GM12878 (cell line): ENCODE measurements at regions not wholly inside any gene's neighbourhood (a gene's known extent, or its start where the extent isn't known, plus 50 kb on each side); places are given as distances from the start of the nearest gene placed in this dataset.

Experiments
- ATAC-seq: fragments of 200-7000 bp; cut with Tn5 transposase; 3 replicates; pipeline ENCODE4 v1.9.1; 2020; ENCODE audit warnings: mild to moderate bottlenecking, moderate library complexity
- BruUV-seq: library from RNA; stranded (reverse); fragments of 400-500 nt; replicated peaks from 2 replicates; lab custom pipeline; 2021; lab: Mats Ljungman, UMichigan
- CTCF ChIA-PET: fragments of 300-600 bp; sonication (Branson Sonifier 250); formaldehyde crosslinking; extraction: SDS; loops from one replicate; lab custom pipeline; 2021; ENCODE audit warnings: inconsistent platforms; lab: Yijun Ruan, JAX
- POLR2A ChIA-PET: fragments of 350-600 bp; formaldehyde crosslinking; extraction: SDS; loops from one replicate; lab custom pipeline; 2021; ENCODE audit warnings: inconsistent platforms; lab: Charles Lee
- RAD21 ChIA-PET: fragments of 300-600 bp; sonication (Branson Sonifier 250); formaldehyde crosslinking; loops from one replicate; lab custom pipeline; 2023; ENCODE audit warnings: antibody characterized with exemption; ENCODE audit not compliant: unreplicated experiment; lab: Charles Lee
- SMC1A ChIA-PET: fragments of 300-600 bp; sonication (Branson Sonifier 250); formaldehyde crosslinking; loops from one replicate; lab custom pipeline; 2023; ENCODE audit not compliant: unreplicated experiment, uncharacterized antibody; lab: Charles Lee
- DNase-seq: peaks from one replicate; pipeline ENCODE4 v3.0.0-alpha.2; 2011; ENCODE audit warnings: low read depth, low spot score
- FAIRE-seq: peaks from 3 replicates; lab custom pipeline; 2011; peaks lifted over from hg19 to GRCh38; lab: Jason Lieb, UNC
- H2AFZ ChIP-seq: 2 replicates; pipeline ENCODE4 v1.6.0; 2011; ENCODE audit warnings: low read depth, low read length, control low read depth; ENCODE audit not compliant: control insufficient read depth
- H3K27ac ChIP-seq: 2 replicates; pipeline ENCODE4 v1.5.1; 2011; ENCODE audit warnings: control low read depth; ENCODE audit not compliant: control insufficient read depth, insufficient read depth
- H3K27me3 ChIP-seq, 2 experiments: replicated peaks in 1 of 2; 2 replicates each; pipeline versions ENCODE4 v1.6.0 to v1.6.1; 2011; ENCODE audit warnings: low read length in 1 of 2; ENCODE audit not compliant: control insufficient read depth in 2 of 2, insufficient read depth in 2 of 2
- H3K36me3 ChIP-seq, 2 experiments: 2 replicates each; pipeline ENCODE4 v1.5.1; 2011; ENCODE audit warnings: low read length in 1 of 2; ENCODE audit not compliant: control insufficient read depth in 2 of 2, insufficient read depth in 2 of 2
- H3K4me1 ChIP-seq: 2 replicates; pipeline ENCODE4 v1.6.1; 2011; ENCODE audit warnings: mild to moderate bottlenecking, low read length, moderate library complexity, mixed read lengths; ENCODE audit not compliant: control insufficient read depth, insufficient read depth
- H3K4me2 ChIP-seq: 2 replicates; pipeline ENCODE4 v1.6.0; 2011; ENCODE audit warnings: control low read depth; ENCODE audit not compliant: control insufficient read depth, insufficient read depth
- H3K4me3 ChIP-seq: fragments of 200-600 bp; sonication (generic); 2 replicates; pipeline ENCODE4 v1.5.1; 2016
- H3K79me2 ChIP-seq: 2 replicates; pipeline ENCODE4 v1.6.0; 2011; ENCODE audit warnings: low read length; ENCODE audit not compliant: control insufficient read depth, insufficient read depth
- H3K9ac ChIP-seq: 2 replicates; pipeline ENCODE4 v1.8.0; 2011; ENCODE audit warnings: low read length, control low read depth, mixed read lengths; ENCODE audit not compliant: control insufficient read depth, insufficient read depth
- H3K9me3 ChIP-seq: replicated peaks from 3 replicates; pipeline ENCODE4 v1.5.1; 2011; ENCODE audit warnings: mild to moderate bottlenecking, low read length; ENCODE audit not compliant: control insufficient read depth, insufficient read depth
- H4K20me1 ChIP-seq: 2 replicates; pipeline ENCODE4 v1.6.0; 2011; ENCODE audit not compliant: control insufficient read depth, insufficient read depth
- CBFB ChIP-seq: IDR thresholded peaks from 2 replicates; pipeline ENCODE4 v1.6.1; 2016; ENCODE audit warnings: antibody characterized with exemption, low read depth
- ELK1 ChIP-seq: IDR thresholded peaks from 2 replicates; pipeline ENCODE4 v1.6.1; 2012; ENCODE audit warnings: low read depth, low read length, improper control_type of control experiment
- HDAC2 ChIP-seq: fragments of 200-600 bp; sonication (generic); IDR thresholded peaks from 2 replicates; pipeline ENCODE4 v1.6.1; 2017
- IRF3 ChIP-seq: fragments of 450-650 bp; IDR thresholded peaks from 2 replicates; pipeline ENCODE4 v1.6.1; 2014; ENCODE audit warnings: mild to moderate bottlenecking
- KLF5 ChIP-seq: fragments of 450-650 bp; IDR thresholded peaks from 2 replicates; pipeline ENCODE4 v1.6.1; 2014; ENCODE audit warnings: mild to moderate bottlenecking; ENCODE audit not compliant: partially characterized antibody
- NFIC ChIP-seq: IDR thresholded peaks from 2 replicates; pipeline ENCODE4 v1.6.1; 2012; ENCODE audit warnings: low read depth, mild to moderate bottlenecking, inconsistent platforms, low read length, moderate library complexity
- NKRF ChIP-seq: fragments of 450-650 bp; conservative IDR thresholded peaks from 2 replicates; pipeline ENCODE4 v1.6.1; 2017; ENCODE audit warnings: mild to moderate bottlenecking, moderate library complexity
- NR2C1 ChIP-seq: fragments of 450-650 bp; IDR thresholded peaks from 2 replicates; pipeline ENCODE4 v1.6.1; 2017; ENCODE audit warnings: antibody characterized with exemption, mild to moderate bottlenecking, moderate library complexity
- PAX5 ChIP-seq: IDR thresholded peaks from 2 replicates; pipeline ENCODE4 v1.6.1; 2011; ENCODE audit warnings: low read depth, low read length, borderline replicate concordance
- RAD51 ChIP-seq: fragments of 450-650 bp; IDR thresholded peaks from 2 replicates; pipeline ENCODE4 v1.6.1; 2016; ENCODE audit warnings: moderate library complexity, mild to moderate bottlenecking, inconsistent platforms
- TBL1XR1 ChIP-seq: IDR thresholded peaks from 2 replicates; pipeline ENCODE4 v1.6.1; 2012; ENCODE audit warnings: low read depth, low read length, improper control_type of control experiment
- ZNF24 ChIP-seq: fragments of 450-650 bp; IDR thresholded peaks from 2 replicates; pipeline ENCODE4 v1.6.1; 2017; ENCODE audit warnings: antibody characterized with exemption, mild to moderate bottlenecking
- ZSCAN29 ChIP-seq: fragments of 450-650 bp; IDR thresholded peaks from 2 replicates; pipeline ENCODE4 v1.6.1; 2017; ENCODE audit warnings: mild to moderate bottlenecking, moderate library complexity
- ZZZ3 ChIP-seq: IDR thresholded peaks from 2 replicates; pipeline ENCODE4 v1.6.1; 2011; ENCODE audit warnings: low read depth; ENCODE audit not compliant: control insufficient read depth, insufficient read length
- WGBS: methylation state at CpG from one replicate; pipeline ENCODE4 v1.1.6; 2016; ENCODE audit warnings: low lambda C conversion rate; ENCODE audit not compliant: insufficient replicate concordance, insufficient coverage; ENCODE audit errors: missing lambda C conversion rate; 5-methylcytosine and 5-hydroxymethylcytosine counted together
- in situ Hi-C: fragments of 300-500 bp; cut with MboI; formaldehyde crosslinking; loops from 9 replicates; pipeline ENCODE4 v1.14.3; 2018; ENCODE audit warnings: mixed read lengths
- intact Hi-C: fragments of 100-400 bp; cut with micrococcal nuclease; formaldehyde crosslinking; loops from one replicate; pipeline ENCODE4 v1.14.2; 2022; ENCODE audit not compliant: unreplicated experiment
- TF ChIP-seq, protein P1 (sequence below): IDR thresholded peaks from 2 replicates; pipeline ENCODE4 v1.6.1; 2011; ENCODE audit warnings: low read depth, low read length, improper control_type of control experiment, borderline replicate concordance
- TF ChIP-seq, protein P2 (sequence below): IDR thresholded peaks from 2 replicates; pipeline ENCODE4 v1.6.1; 2011; ENCODE audit warnings: borderline replicate concordance, low read depth, mild to moderate bottlenecking, moderate library complexity, mixed read lengths, low read length; ENCODE audit not compliant: insufficient read depth; ENCODE audit errors: extremely low read length

- Histone ChIP-seq H3K36me3 (no peaks in the 10 kb centered on the region), H3K27me3 (no peaks in the 10 kb centered on the region; a peak in 1 of 4 replicates), H2AFZ (no peak overlapping the region), H3K4me2 (no peak overlapping the region), H4K20me1 (no peaks in the 10 kb centered on the region), H3K4me1 (no peaks in the 10 kb centered on the region), H3K9me3 (no peaks in the 10 kb centered on the region), H3K27ac (no peak overlapping the region), H3K4me3 (no peak overlapping the region), H3K9ac (no peak overlapping the region), H3K79me2 (no peaks in the 10 kb centered on the region)
- in situ Hi-C loops, result no loop called here
- 61% methylated on average over 4 of the region's 4 CpGs for WGBS
- intact Hi-C loops, result no loop called here
- CTCF ChIA-PET, result no interaction called here
- POLR2A ChIA-PET, result no interaction called here
- RAD21 ChIA-PET, result no interaction called here
- DNase-seq (no peak), FAIRE-seq (no peak), ATAC-seq (no peak)
- BruUV-seq, result no TSS peak
- TF ChIP-seq NKRF (no peak), ZNF24 (no peak), PAX5 (no peak), KLF5 (no peak), IRF3 (no peak), RAD51 (no peak), CBFB (no peak), ZZZ3 (no peak), ELK1 (no peak), ZSCAN29 (no peak), NR2C1 (no peak), TBL1XR1 (no peak), NFIC (no peak), HDAC2 (no peak)
- TF ChIP-seq, protein P1, sequence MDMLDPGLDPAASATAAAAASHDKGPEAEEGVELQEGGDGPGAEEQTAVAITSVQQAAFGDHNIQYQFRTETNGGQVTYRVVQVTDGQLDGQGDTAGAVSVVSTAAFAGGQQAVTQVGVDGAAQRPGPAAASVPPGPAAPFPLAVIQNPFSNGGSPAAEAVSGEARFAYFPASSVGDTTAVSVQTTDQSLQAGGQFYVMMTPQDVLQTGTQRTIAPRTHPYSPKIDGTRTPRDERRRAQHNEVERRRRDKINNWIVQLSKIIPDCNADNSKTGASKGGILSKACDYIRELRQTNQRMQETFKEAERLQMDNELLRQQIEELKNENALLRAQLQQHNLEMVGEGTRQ, result no peak
- TF ChIP-seq, protein P2, sequence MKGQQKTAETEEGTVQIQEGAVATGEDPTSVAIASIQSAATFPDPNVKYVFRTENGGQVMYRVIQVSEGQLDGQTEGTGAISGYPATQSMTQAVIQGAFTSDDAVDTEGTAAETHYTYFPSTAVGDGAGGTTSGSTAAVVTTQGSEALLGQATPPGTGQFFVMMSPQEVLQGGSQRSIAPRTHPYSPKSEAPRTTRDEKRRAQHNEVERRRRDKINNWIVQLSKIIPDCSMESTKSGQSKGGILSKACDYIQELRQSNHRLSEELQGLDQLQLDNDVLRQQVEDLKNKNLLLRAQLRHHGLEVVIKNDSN, result no peak
- SMC1A ChIA-PET, result interaction anchor here (1.4 kb wide), 1 partner anchor 51 kb away, joined by 3 read pairs; no protein-coding TSS in a partner anchor
Measured at GRCh38 chr4:38231626-38232025, 271.4 kb downstream of the PTTG2 start.
